ENCODE measurements at regions not wholly inside any gene's neighbourhood (a gene's known extent, or its start where the extent isn't known, plus 50 kb on each side); places are given as distances from the start of the nearest gene placed in this dataset.

GRCh38 chr5:6806668-6807067 is 93.4 kb downstream of the TENT4A start:
- DNase-seq (ENCODE audit: extremely low read depth in 1 of 2, low read depth in 1 of 2), result no peak

- no peak for DNase-seq (ENCODE audit: extremely low read depth in 1 of 2, low read depth in 1 of 2)
Measured at GRCh38 chr5:6808462-6808861, 95.2 kb downstream of the TENT4A start.

- no peak for DNase-seq (ENCODE audit: extremely low read depth in 1 of 2, low read depth in 1 of 2)
Measured at GRCh38 chr5:6810641-6811405, 97.6 kb downstream of the TENT4A start.

GRCh38 chr5:6812091-6812490 is 98.9 kb downstream of the TENT4A start:
- DNase-seq (ENCODE audit: extremely low read depth in 1 of 2, low read depth in 1 of 2), result no peak

GRCh38 chr5:6812800-6813731 is 99.8 kb downstream of the TENT4A start:
- DNase-seq (ENCODE audit: extremely low read depth in 1 of 2, low read depth in 1 of 2), result no peak

- DNase-seq (ENCODE audit: extremely low read depth in 1 of 2, low read depth in 1 of 2), result no peak
Measured at GRCh38 chr5:6814816-6815215, 101.6 kb downstream of the TENT4A start.

- DNase-seq (ENCODE audit: extremely low read depth in 1 of 2, low read depth in 1 of 2), result no peak
Measured at GRCh38 chr5:6818594-6819511, 105.6 kb downstream of the TENT4A start.

- no peak for DNase-seq (ENCODE audit: extremely low read depth in 1 of 2, low read depth in 1 of 2)
Measured at GRCh38 chr5:6819521-6819920, 106.3 kb downstream of the TENT4A start.

GRCh38 chr5:6820851-6821479 is 107.7 kb downstream of the TENT4A start:
- DNase-seq (ENCODE audit: extremely low read depth in 1 of 2, low read depth in 1 of 2), result no peak

- DNase-seq (ENCODE audit: extremely low read depth in 1 of 2, low read depth in 1 of 2), result no peak
Measured at GRCh38 chr5:6822068-6822467, 108.8 kb downstream of the TENT4A start.

- no peak for DNase-seq (ENCODE audit: extremely low read depth in 1 of 2, low read depth in 1 of 2)
Measured at GRCh38 chr5:6822556-6823343, 109.5 kb downstream of the TENT4A start.

GRCh38 chr5:6823996-6824395 is 110.8 kb downstream of the TENT4A start:
- DNase-seq (ENCODE audit: extremely low read depth in 1 of 2, low read depth in 1 of 2), result no peak

GRCh38 chr5:6825678-6826244 is 112.5 kb downstream of the TENT4A start:
- no peak for DNase-seq (ENCODE audit: extremely low read depth in 1 of 2, low read depth in 1 of 2)

- no peak for DNase-seq (ENCODE audit: extremely low read depth in 1 of 2, low read depth in 1 of 2)
Measured at GRCh38 chr5:6826756-6827155, 113.5 kb downstream of the TENT4A start.

GRCh38 chr5:6827526-6828219 is 114.4 kb downstream of the TENT4A start:
- DNase-seq (ENCODE audit: extremely low read depth in 1 of 2, low read depth in 1 of 2), result peak in 1 of 2 donors; percentile 46

GRCh38 chr5:6829150-6829784 is 116.0 kb downstream of the TENT4A start:
- DNase-seq (ENCODE audit: extremely low read depth in 1 of 2, low read depth in 1 of 2), result peak; percentile 17 to 62

- no peak for DNase-seq (ENCODE audit: extremely low read depth in 1 of 2, low read depth in 1 of 2)
Measured at GRCh38 chr5:6830643-6831239, 117.5 kb downstream of the TENT4A start.

Data from stimulated activated CD8-positive, alpha-beta memory T cell treated with anti-CD3 and anti-CD28 coated beads, Interleukin-7, amount 100 ng/mL, for 48 hours (primary cell).